Mesothelial cell of epicardium (in vitro differentiated cells): ENCODE measurements at regions not wholly inside any gene's neighbourhood (a gene's known extent, or its start where the extent isn't known, plus 50 kb on each side); places are given as distances from the start of the nearest gene placed in this dataset.
"Not testable (repeated sequence)": the region's sequence is repeated elsewhere in the genome, so short reads cannot be mapped to it uniquely, and the experiment has no call there.

Experiments used
- DNase-seq, 2 experiments: peaks; one replicate each; pipeline ENCODE4 v3.0.0; 2021; ENCODE audit warnings: low spot score in 2 of 2; ENCODE audit not compliant: unreplicated experiment in 2 of 2
- H3K27ac Mint-ChIP-seq: 2 replicates; pipeline ENCODE4 v1.8.0; 2021; ENCODE audit warnings: mixed read lengths
- H3K27me3 Mint-ChIP-seq: 2 replicates; pipeline ENCODE4 v1.8.0; 2021; ENCODE audit warnings: low read depth, mixed read lengths
- H3K36me3 Mint-ChIP-seq: 2 replicates; pipeline ENCODE4 v1.8.0; 2021; ENCODE audit warnings: mixed read lengths
- H3K4me1 Mint-ChIP-seq: 2 replicates; pipeline ENCODE4 v1.8.0; 2021; ENCODE audit warnings: mixed read lengths
- H3K4me3 Mint-ChIP-seq: 2 replicates; pipeline ENCODE4 v1.8.0; 2021; ENCODE audit warnings: mild to moderate bottlenecking, moderate library complexity, mixed read lengths
- H3K9me3 Mint-ChIP-seq: 2 replicates; pipeline ENCODE4 v1.8.0; 2021; ENCODE audit warnings: mixed read lengths
- CTCF ChIP-seq: fragments of 200-600 bp; sonication (generic); IDR thresholded peaks from one replicate; pipeline ENCODE4 v1.5.0; 2021; ENCODE audit warnings: antibody characterized with exemption; ENCODE audit not compliant: unreplicated experiment

DNA sequence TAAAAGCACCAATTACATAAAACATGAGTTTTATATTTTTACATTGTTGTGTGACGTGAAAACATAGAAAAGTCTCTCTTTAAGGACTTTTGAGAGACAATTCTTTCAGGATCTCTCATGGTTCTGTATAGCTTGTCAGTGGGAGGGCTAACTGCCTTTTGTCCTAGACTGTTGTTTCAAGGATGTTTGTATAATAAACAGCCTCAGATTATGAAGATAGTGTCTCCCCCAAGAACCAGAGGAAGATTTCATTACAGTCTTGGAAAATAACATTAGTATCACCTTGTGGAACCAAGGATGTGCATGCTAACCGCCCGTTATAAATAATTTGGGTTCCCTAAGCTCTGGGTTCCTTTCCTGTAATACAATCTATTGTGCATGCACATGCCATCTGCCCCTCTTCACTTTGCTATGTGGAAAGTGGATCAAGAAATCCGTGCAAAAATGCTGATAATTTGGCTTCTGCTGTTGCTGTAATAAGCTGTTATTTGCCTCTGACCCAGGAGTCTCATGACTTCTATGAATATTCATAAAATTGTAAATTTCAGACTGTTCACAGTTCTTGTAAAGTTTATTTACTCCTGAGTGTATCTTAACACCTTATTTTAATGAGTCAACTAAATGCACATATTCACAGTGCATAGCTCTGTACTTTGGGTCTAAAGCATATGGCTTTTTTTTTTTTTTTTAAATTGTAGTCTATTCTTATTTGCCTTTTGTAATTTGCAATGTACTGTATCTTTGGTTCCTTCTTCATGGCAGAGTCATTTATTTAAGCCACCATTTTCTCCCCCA is 265.5 kb downstream of the PTH2R start:
- no peaks in the 10 kb centered on the region for H3K36me3 Mint-ChIP-seq
- H3K9me3 Mint-ChIP-seq: no peaks in the 10 kb centered on the region
- H3K4me1 Mint-ChIP-seq: peaks cover 5% of the 10 kb centered on the region
- TF ChIP-seq CTCF: no peak
- no peak for DNase-seq
- peaks cover 4% of the 10 kb centered on the region for H3K27me3 Mint-ChIP-seq
- H3K27ac Mint-ChIP-seq: no peak overlapping the region
- no peak overlapping the region for H3K4me3 Mint-ChIP-seq

DNA sequence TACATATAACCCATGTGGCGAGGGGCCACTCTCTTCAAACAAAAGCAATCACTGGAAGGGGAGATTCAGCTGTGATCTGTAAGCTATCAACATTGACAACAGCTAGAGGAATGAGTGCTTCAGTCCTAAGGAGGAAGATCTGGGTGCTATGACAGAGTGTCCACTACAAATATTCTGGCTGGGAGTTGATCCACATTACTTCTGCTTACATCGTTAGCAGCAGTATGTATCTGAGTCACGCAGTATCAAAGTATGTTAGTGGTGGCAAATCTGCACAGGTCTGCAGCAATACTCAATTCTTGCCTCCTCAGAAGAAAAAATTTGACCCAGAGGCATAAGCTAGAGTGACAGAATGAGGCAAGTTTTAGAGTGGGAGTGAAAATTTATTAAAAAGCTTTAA is 267.0 kb downstream of the PTH2R start:
- H3K36me3 Mint-ChIP-seq: no peaks in the 10 kb centered on the region
- H3K27me3 Mint-ChIP-seq: peaks cover 2% of the 10 kb centered on the region
- DNase-seq: no peak
- TF ChIP-seq CTCF: no peak
- H3K4me3 Mint-ChIP-seq: no peak overlapping the region
- H3K9me3 Mint-ChIP-seq: no peaks in the 10 kb centered on the region
- H3K27ac Mint-ChIP-seq: no peak overlapping the region
- peaks cover 5% of the 10 kb centered on the region for H3K4me1 Mint-ChIP-seq

DNA sequence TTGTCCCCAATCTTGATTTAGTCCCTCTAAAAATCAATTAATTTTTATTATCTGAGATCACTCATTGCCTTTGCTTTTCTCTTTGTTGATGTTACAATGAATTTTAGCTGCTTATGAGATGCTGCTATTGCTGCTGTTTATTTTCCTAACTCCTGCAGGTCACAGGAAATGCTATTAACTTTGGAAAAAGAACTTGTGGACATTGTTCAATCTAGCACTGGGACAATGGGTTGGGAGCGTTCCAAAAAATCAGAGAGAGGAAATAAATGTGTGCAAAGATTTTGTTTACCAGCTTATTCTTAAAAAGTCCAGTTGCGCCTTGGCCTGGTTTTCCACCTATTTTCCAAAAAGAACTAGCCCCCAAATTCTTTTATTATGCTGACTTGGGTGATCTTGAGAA is 268.3 kb downstream of the PTH2R start:
- H3K4me1 Mint-ChIP-seq: peaks cover 5% of the 10 kb centered on the region
- no peak overlapping the region for H3K27ac Mint-ChIP-seq
- DNase-seq: no peak
- peaks cover 2% of the 10 kb centered on the region for H3K27me3 Mint-ChIP-seq
- H3K9me3 Mint-ChIP-seq: no peaks in the 10 kb centered on the region
- H3K36me3 Mint-ChIP-seq: no peaks in the 10 kb centered on the region
- TF ChIP-seq CTCF: no peak
- H3K4me3 Mint-ChIP-seq: no peak overlapping the region

DNA sequence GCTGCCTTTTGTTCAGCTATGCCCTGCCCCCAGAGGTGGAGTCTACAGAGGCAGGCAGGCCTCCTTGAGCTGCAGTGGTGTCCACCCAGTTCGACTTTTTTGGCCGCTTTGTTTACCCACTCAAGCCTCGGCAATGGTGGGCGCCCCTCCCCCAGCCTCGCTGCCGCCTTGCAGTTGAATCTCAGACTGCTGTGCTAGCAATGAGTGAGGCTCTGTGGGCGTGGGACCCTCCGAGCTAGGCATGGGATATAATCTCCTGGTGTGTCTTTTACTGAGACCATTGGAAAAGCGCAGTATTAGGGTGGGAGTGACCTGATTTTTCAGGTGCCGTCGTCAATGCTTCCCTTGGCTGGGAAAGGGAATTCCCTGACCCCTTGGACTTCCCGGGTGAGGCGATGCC is 279.3 kb downstream of the PTH2R start:
- H3K36me3 Mint-ChIP-seq, H3K27me3 Mint-ChIP-seq, H3K4me3 Mint-ChIP-seq: not testable (repeated sequence)

GRCh38 chr2:208686665-208687064 is 280.1 kb downstream of the PTH2R start:
- no peak for DNase-seq
- no peaks in the 10 kb centered on the region for H3K36me3 Mint-ChIP-seq
- no peak for TF ChIP-seq CTCF
- H3K9me3 Mint-ChIP-seq: peaks cover 35% of the 10 kb centered on the region
- no peak overlapping the region for H3K27ac Mint-ChIP-seq
- H3K27me3 Mint-ChIP-seq: no peaks in the 10 kb centered on the region
- no peaks in the 10 kb centered on the region for H3K4me1 Mint-ChIP-seq
- H3K4me3 Mint-ChIP-seq: no peak overlapping the region

More for the DNA sequence above, 279.3 kb downstream of the PTH2R start:
- not testable (repeated sequence) for H3K27ac Mint-ChIP-seq, H3K4me1 Mint-ChIP-seq, DNase-seq
- peaks cover 39% of the 10 kb centered on the region for H3K9me3 Mint-ChIP-seq

- H3K36me3 Mint-ChIP-seq, H3K4me3 Mint-ChIP-seq, H3K4me1 Mint-ChIP-seq, DNase-seq, H3K27ac Mint-ChIP-seq, H3K27me3 Mint-ChIP-seq: not testable (repeated sequence)
- peaks cover 30% of the 10 kb centered on the region for H3K9me3 Mint-ChIP-seq
Measured at GRCh38 chr2:208687720-208688119, 281.1 kb downstream of the PTH2R start.
